Effector memory CD4-positive, alpha-beta T cell (primary cell): ENCODE measurements at regions not wholly inside any gene's neighbourhood (a gene's known extent, or its start where the extent isn't known, plus 50 kb on each side); places are given as distances from the start of the nearest gene placed in this dataset.
"Not testable (repeated sequence)": the region's sequence is repeated elsewhere in the genome, so short reads cannot be mapped to it uniquely, and the experiment has no call there.

ENCODE experiments used
- DNase-seq, 3 donors: peaks; one replicate each; pipeline ENCODE4 v3.0.0-alpha.2; 2020
- H3K27ac ChIP-seq: 2 replicates; pipeline ENCODE4 v1.7.0; 2013; ENCODE audit warnings: mild to moderate bottlenecking, low read length, moderate library complexity; ENCODE audit not compliant: insufficient read depth, poor library complexity, severe bottlenecking
- H3K27me3 ChIP-seq: replicated peaks from 2 replicates; pipeline ENCODE4 v1.7.0; 2013; ENCODE audit warnings: mild to moderate bottlenecking, low read length; ENCODE audit not compliant: insufficient read depth, control insufficient read depth, poor library complexity, severe bottlenecking
- H3K36me3 ChIP-seq: 2 replicates; pipeline ENCODE4 v1.7.0; 2013; ENCODE audit warnings: mild to moderate bottlenecking, low read length, moderate library complexity; ENCODE audit not compliant: control insufficient read depth, insufficient read depth
- H3K4me1 ChIP-seq: 2 replicates; pipeline ENCODE4 v1.7.0; 2013; ENCODE audit warnings: low read length, mild to moderate bottlenecking; ENCODE audit not compliant: control insufficient read depth, insufficient read depth, poor library complexity, severe bottlenecking
- H3K4me3 ChIP-seq: 2 replicates; pipeline ENCODE4 v1.7.0; 2013; ENCODE audit warnings: low read length, low read depth, mild to moderate bottlenecking; ENCODE audit not compliant: insufficient read depth, poor library complexity, severe bottlenecking
- H3K9me3 ChIP-seq: 2 replicates; pipeline ENCODE4 v1.7.0; 2013; ENCODE audit warnings: mild to moderate bottlenecking, low read length, moderate library complexity; ENCODE audit not compliant: control insufficient read depth

DNA sequence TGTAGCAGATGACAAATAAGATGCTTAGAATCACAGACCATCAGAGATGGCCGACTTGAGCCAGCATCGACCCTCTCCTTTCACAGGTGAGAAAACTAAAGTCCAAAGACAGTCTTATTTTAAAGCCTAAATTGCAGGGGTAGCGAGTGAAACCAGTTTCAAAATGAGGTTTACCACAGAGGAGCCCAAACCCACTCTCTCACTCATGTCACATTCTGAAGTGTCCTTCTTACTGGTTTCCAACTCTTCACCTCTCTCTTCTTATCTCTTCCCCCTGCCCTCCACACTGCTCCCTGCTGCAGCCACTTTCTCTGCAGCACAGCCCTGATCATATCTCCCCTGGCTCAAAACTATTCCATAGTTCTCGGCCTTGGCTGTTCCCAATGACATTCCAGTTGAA, 57.0 kb upstream of the NID2 start:
- Histone ChIP-seq H3K4me3 (no peak overlapping the region), H3K27ac (no peak overlapping the region), H3K9me3 (no peaks in the 10 kb centered on the region), H3K36me3 (no peaks in the 10 kb centered on the region), H3K4me1 (no peaks in the 10 kb centered on the region), H3K27me3 (no peaks in the 10 kb centered on the region)
- no peak for DNase-seq

DNA sequence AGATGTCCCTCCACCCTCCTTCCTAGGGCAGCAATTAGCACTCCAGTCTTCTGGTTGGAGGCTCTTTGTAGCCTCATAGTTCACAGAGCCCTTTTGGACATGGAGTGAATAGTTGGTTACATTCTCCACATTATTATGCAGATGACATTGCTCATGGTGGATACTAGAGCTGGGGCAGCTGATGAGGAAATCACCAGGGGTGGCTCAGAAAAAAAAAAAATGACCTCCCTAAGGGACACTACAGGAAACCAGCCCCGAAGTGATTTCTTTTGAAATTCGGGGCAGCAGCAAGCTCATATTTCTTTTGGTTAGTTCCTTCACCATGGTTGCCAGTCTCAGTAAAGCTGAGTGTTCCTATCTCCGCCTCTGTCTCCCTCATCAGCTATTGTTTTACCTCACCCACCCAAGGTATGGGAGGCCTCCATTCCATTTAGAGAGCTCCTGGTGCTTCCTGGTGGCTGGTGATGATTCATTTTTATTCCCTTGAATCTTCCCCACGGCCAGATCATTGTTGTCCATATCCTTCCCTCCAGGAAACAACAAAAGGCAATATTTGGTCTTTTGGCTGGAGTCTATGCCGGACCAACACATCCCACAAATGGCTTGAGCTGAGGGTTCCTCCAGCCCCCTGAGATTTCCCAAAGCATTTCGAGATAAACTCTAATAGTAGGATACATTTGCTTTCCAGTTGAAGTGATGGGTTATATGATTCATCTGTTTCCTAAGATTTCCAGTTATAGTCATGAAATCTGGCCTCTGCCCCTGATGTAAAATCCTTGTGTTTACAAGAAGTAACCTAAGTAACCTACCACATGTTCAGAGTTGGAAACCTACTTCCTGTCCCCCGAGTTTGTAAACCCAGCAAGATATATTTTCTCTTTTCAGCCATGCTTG, 56.2 kb upstream of the NID2 start:
- Histone ChIP-seq H3K27ac (no peak overlapping the region), H3K4me3 (no peak overlapping the region), H3K27me3 (no peaks in the 10 kb centered on the region), H3K4me1 (no peaks in the 10 kb centered on the region), H3K36me3 (no peaks in the 10 kb centered on the region), H3K9me3 (no peaks in the 10 kb centered on the region)
- DNase-seq = no peak

DNA sequence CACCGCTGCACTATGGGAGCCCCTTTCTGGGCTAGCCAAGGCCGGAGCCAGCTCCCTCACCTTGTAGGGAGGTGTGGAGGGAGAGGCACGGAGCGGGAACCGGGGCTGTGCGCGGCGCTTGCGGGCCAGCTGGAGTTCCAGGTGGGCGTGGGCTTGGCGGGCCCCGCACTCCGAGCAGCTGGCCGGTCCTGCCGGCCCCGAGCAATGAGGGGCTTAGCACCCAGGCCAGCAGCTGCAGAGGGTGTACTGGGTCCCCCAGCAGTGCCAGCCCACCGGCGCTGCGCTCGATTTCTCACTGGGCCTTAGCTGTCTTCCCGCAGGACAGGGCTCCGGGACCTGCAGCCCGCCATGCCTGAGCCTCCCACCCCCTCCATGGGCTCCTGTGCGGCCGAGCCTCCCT, 53.3 kb upstream of the NID2 start:
- not testable (repeated sequence) for H3K4me1 ChIP-seq, H3K36me3 ChIP-seq, DNase-seq, H3K4me3 ChIP-seq, H3K27ac ChIP-seq, H3K27me3 ChIP-seq, H3K9me3 ChIP-seq

DNA sequence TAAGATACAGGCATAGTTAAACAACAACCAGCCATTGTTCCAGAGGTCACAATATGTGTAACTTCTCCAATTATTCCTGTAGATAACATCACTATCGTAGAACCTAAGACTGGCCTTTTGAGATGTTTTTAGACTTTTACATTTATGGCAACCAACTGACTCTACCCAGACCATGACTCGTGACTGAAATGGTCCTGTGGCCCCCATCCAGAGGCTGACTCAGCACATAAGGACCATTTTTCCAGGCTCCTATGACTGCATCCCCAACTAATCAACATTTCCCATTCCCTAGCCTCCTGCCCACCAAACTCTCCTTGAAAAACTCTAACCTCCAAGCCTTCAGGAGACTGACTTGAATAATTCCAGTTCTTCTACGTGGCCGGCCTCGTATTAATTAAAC, 52.6 kb upstream of the NID2 start:
- Histone ChIP-seq H3K27ac (no peak overlapping the region), H3K9me3 (no peaks in the 10 kb centered on the region), H3K27me3 (no peaks in the 10 kb centered on the region), H3K4me3 (no peak overlapping the region), H3K36me3 (no peaks in the 10 kb centered on the region), H3K4me1 (no peaks in the 10 kb centered on the region)
- DNase-seq = no peak

DNA sequence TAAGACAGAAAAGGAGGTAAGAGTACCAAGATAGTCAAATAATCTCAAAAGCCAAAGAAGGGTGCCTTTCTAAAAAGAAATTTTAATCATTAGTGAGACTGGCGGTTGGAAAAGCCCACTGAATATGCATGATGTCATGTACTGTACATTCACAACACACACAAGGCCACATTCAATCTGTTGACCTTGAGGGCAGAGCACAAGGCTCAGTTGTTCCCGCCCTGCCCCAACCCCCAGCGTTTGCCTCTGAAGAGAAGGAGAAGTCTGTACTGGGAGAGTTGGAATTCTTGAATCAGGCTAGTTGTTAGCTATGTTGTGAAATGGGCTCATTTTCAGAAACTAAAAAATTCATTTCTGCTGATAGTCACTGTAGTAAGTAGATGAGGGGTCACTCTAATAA, 50.2 kb upstream of the NID2 start:
- DNase-seq = no peak
- Histone ChIP-seq H3K9me3 (no peaks in the 10 kb centered on the region), H3K36me3 (no peaks in the 10 kb centered on the region), H3K27me3 (no peaks in the 10 kb centered on the region), H3K27ac (no peak overlapping the region), H3K4me1 (no peaks in the 10 kb centered on the region), H3K4me3 (no peak overlapping the region)
